ENCODE measurements at regions not wholly inside any gene's neighbourhood (a gene's known extent, or its start where the extent isn't known, plus 50 kb on each side); places are given as distances from the start of the nearest gene placed in this dataset.
"Not testable (repeated sequence)": the region's sequence is repeated elsewhere in the genome, so short reads cannot be mapped to it uniquely, and the experiment has no call there.

DNA sequence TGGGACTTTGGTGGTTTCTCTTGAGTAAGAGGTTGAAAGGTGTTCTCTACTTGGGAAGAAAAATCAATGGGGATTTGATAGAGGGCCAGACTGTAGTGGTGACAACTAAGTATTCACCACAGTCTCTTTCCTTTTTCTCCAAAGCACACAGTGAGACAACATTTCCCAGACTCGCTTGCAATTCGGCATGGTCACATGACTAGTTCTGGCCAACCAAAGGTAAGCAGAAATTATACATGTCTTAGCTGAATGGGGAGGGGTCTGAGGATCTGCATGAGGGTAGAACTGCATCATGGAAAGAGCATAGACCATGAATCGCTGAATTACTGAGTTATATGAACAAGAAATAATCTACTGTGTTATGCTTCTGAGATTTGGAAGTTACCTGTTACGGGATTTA is 144.5 kb upstream of the MYRIP start:
- Histone ChIP-seq H3K4me1 (ENCODE audit: control insufficient read depth in 3 of 3, insufficient read depth in 2 of 3, low read depth in 1 of 3, low read length in 2 of 3) (no peaks in the 10 kb centered on the region), H3K27me3 (ENCODE audit: control insufficient read depth in 3 of 3, insufficient read depth in 3 of 3, low read length in 3 of 3) (no peaks in the 10 kb centered on the region), H3K9me3 (ENCODE audit: control insufficient read depth in 2 of 2, insufficient read depth in 1 of 2, low read depth in 1 of 2, low read length in 1 of 2) (no peaks in the 10 kb centered on the region), H3K27ac (ENCODE audit: low read depth in 1 of 3, low read length in 2 of 3) (no peak overlapping the region), H3K4me3 (ENCODE audit: low read depth in 1 of 3, low read length in 3 of 3) (no peak overlapping the region), H3K36me3 (ENCODE audit: control insufficient read depth in 3 of 3, insufficient read depth in 2 of 3, low read depth in 1 of 3, low read length in 3 of 3) (no peaks in the 10 kb centered on the region)
- FAIRE-seq (no peak), DNase-seq (no peak)
- WGBS, 3 donors = 87 to 91% (median 89%) methylated on average over 4 of the region's 4 CpGs

DNA sequence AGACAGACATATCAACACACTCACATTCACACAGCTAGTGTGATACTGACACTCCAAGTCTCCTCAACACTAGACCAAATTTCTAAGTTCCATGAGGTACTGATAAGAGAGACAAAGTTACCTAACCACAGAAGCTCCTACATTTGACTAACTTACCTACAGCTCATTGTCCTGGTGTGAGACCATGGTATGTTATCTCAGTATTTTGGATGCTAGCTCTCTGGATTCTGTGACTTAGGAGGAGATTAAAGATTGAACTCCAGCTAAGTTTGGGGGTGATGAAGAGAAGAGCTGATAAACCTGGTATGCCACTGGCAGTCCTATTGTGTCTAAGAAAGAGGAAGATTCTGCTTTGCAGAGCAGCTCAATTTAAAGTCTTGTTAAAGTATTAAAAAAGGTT is 144.0 kb upstream of the MYRIP start:
- H3K27me3 ChIP-seq (ENCODE audit: control insufficient read depth in 3 of 3, insufficient read depth in 3 of 3, low read length in 3 of 3) = no peaks in the 10 kb centered on the region
- no peak overlapping the region for H3K4me3 ChIP-seq (ENCODE audit: low read depth in 1 of 3, low read length in 3 of 3)
- DNase-seq = no peak
- FAIRE-seq = no peak
- H3K9me3 ChIP-seq (ENCODE audit: control insufficient read depth in 2 of 2, insufficient read depth in 1 of 2, low read depth in 1 of 2, low read length in 1 of 2) = no peaks in the 10 kb centered on the region
- no peaks in the 10 kb centered on the region for H3K36me3 ChIP-seq (ENCODE audit: control insufficient read depth in 3 of 3, insufficient read depth in 2 of 3, low read depth in 1 of 3, low read length in 3 of 3)
- H3K4me1 ChIP-seq (ENCODE audit: control insufficient read depth in 3 of 3, insufficient read depth in 2 of 3, low read depth in 1 of 3, low read length in 2 of 3) = no peaks in the 10 kb centered on the region
- H3K27ac ChIP-seq (ENCODE audit: low read depth in 1 of 3, low read length in 2 of 3) = no peak overlapping the region

DNA sequence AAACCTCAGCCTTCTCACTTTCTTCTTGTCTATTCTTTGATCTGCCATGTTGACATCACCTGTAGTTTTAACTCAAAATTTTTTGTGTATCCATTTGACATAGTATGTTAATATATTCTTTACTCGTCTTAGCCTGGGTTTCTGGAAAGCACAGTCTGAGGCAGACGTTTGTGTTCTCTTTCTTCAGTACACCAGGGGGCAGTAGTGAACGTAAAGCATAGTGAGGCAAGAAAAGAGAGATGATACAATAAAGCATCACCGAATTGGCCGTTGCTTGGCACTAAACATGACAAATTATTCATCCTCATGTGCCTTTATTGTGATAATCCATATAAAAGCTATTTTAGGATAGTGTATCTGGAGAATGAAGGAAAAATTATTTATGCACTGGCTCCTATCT is 141.0 kb upstream of the MYRIP start:
- Histone ChIP-seq H3K27ac (ENCODE audit: low read depth in 1 of 3, low read length in 2 of 3) (no peak overlapping the region), H3K4me1 (ENCODE audit: control insufficient read depth in 3 of 3, insufficient read depth in 2 of 3, low read depth in 1 of 3, low read length in 2 of 3) (no peaks in the 10 kb centered on the region), H3K4me3 (ENCODE audit: low read depth in 1 of 3, low read length in 3 of 3) (no peak overlapping the region), H3K36me3 (ENCODE audit: control insufficient read depth in 3 of 3, insufficient read depth in 2 of 3, low read depth in 1 of 3, low read length in 3 of 3) (no peaks in the 10 kb centered on the region), H3K9me3 (ENCODE audit: control insufficient read depth in 2 of 2, insufficient read depth in 1 of 2, low read depth in 1 of 2, low read length in 1 of 2) (no peaks in the 10 kb centered on the region), H3K27me3 (ENCODE audit: control insufficient read depth in 3 of 3, insufficient read depth in 3 of 3, low read length in 3 of 3) (no peaks in the 10 kb centered on the region)
- DNase-seq (peak; percentile 31 to 38), FAIRE-seq (no peak)
- 5 to 17% (median 5%) methylated on average over 5 of the region's 5 CpGs for WGBS, 3 donors

DNA sequence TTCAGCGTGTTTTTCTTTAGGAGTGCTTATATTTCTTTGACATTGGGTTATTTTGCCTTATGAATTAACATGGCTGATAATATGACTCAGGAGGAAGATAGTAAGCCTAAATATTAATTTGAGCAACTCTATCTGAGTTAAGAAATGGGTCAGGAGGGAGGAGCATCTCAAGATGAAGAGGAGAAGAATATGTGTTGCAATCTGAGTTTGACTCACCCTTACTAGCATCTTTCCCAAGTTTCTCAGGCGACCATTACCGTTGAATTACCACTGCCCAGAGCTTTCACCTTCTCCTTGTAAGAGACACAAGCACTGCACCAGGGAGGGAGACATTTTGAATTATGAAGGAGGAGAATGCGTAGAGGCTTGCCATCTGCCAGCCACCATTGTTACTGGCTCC is 138.3 kb upstream of the MYRIP start:
- WGBS, 3 donors = 77 to 87% (median 85%) methylated on average over 4 of the region's 4 CpGs
- H3K27me3 ChIP-seq (ENCODE audit: control insufficient read depth in 3 of 3, insufficient read depth in 3 of 3, low read length in 3 of 3) = no peaks in the 10 kb centered on the region
- H3K4me3 ChIP-seq (ENCODE audit: low read depth in 1 of 3, low read length in 3 of 3) = no peak overlapping the region
- no peak overlapping the region for H3K27ac ChIP-seq (ENCODE audit: low read depth in 1 of 3, low read length in 2 of 3)
- no peak for DNase-seq
- H3K9me3 ChIP-seq (ENCODE audit: control insufficient read depth in 2 of 2, insufficient read depth in 1 of 2, low read depth in 1 of 2, low read length in 1 of 2) = no peaks in the 10 kb centered on the region
- no peak for FAIRE-seq
- no peaks in the 10 kb centered on the region for H3K36me3 ChIP-seq (ENCODE audit: control insufficient read depth in 3 of 3, insufficient read depth in 2 of 3, low read depth in 1 of 3, low read length in 3 of 3)
- no peaks in the 10 kb centered on the region for H3K4me1 ChIP-seq (ENCODE audit: control insufficient read depth in 3 of 3, insufficient read depth in 2 of 3, low read depth in 1 of 3, low read length in 2 of 3)

DNA sequence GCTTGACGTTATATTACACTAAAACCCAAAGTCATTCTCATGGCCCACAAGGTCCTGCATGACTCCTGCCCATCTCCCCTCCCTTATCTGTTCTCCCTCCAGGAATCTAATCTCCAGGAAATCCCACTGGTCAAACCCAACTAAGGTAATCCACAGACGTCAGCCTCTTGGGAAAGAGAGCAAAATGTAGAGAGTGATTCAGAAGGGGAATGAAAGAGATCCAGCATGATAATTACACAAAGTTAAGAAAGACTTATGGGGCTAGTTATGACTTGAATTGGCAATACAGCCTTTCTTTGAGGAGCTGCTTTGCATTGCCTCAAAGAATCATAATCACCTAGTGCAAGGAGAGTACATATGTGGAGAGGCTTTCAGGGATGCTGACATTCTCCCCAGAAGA is 137.8 kb upstream of the MYRIP start:
- H3K4me1 ChIP-seq (ENCODE audit: control insufficient read depth in 3 of 3, insufficient read depth in 2 of 3, low read depth in 1 of 3, low read length in 2 of 3) = no peaks in the 10 kb centered on the region
- no peaks in the 10 kb centered on the region for H3K9me3 ChIP-seq (ENCODE audit: control insufficient read depth in 2 of 2, insufficient read depth in 1 of 2, low read depth in 1 of 2, low read length in 1 of 2)
- no peaks in the 10 kb centered on the region for H3K36me3 ChIP-seq (ENCODE audit: control insufficient read depth in 3 of 3, insufficient read depth in 2 of 3, low read depth in 1 of 3, low read length in 3 of 3)
- no peaks in the 10 kb centered on the region for H3K27me3 ChIP-seq (ENCODE audit: control insufficient read depth in 3 of 3, insufficient read depth in 3 of 3, low read length in 3 of 3)
- DNase-seq (no peak), FAIRE-seq (no peak)
- H3K4me3 ChIP-seq (ENCODE audit: low read depth in 1 of 3, low read length in 3 of 3) = no peak overlapping the region
- no peak overlapping the region for H3K27ac ChIP-seq (ENCODE audit: low read depth in 1 of 3, low read length in 2 of 3)
- WGBS, 3 donors = 34 to 57% (median 43%) methylated on average over 2 of the region's 2 CpGs

DNA sequence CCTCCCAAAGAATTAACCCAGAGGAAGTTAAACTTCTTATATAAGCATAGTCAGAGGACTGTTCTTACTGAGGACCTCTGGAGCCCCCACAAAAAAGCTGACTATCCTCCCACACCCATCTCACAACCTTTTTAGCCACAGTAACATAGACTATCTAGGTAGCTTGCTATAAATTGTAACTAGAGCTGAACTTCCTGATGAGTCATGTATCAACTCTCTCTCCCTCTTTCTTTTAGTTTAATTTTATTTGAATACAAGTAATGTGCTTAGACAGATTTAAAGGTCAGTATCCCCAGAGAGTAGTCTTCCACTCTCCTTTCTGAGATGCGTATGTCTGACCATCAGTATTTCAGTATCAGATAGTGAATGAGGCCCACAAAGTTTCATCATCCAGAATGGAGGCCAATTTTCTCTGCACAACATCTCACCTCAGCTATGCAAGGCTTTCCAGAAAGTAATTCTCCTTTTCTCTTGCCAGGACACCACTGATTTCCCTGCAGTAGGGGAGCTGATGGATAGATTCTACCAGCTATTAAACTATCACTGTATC is 104.0 kb upstream of the MYRIP start:
- Histone ChIP-seq H3K27ac (ENCODE audit: low read depth in 1 of 3, low read length in 2 of 3) (no peak overlapping the region), H3K36me3 (ENCODE audit: control insufficient read depth in 3 of 3, insufficient read depth in 2 of 3, low read depth in 1 of 3, low read length in 3 of 3) (no peaks in the 10 kb centered on the region), H3K9me3 (ENCODE audit: control insufficient read depth in 2 of 2, insufficient read depth in 1 of 2, low read depth in 1 of 2, low read length in 1 of 2) (no peaks in the 10 kb centered on the region), H3K27me3 (ENCODE audit: control insufficient read depth in 3 of 3, insufficient read depth in 3 of 3, low read length in 3 of 3) (no peaks in the 10 kb centered on the region), H3K4me1 (ENCODE audit: control insufficient read depth in 3 of 3, insufficient read depth in 2 of 3, low read depth in 1 of 3, low read length in 2 of 3) (no peaks in the 10 kb centered on the region), H3K4me3 (ENCODE audit: low read depth in 1 of 3, low read length in 3 of 3) (no peak overlapping the region)
- DNase-seq (no peak), FAIRE-seq (no peak)
- 84 to 100% (median 94%) methylated on average over 1 of the region's 1 CpG for WGBS, 3 donors

DNA sequence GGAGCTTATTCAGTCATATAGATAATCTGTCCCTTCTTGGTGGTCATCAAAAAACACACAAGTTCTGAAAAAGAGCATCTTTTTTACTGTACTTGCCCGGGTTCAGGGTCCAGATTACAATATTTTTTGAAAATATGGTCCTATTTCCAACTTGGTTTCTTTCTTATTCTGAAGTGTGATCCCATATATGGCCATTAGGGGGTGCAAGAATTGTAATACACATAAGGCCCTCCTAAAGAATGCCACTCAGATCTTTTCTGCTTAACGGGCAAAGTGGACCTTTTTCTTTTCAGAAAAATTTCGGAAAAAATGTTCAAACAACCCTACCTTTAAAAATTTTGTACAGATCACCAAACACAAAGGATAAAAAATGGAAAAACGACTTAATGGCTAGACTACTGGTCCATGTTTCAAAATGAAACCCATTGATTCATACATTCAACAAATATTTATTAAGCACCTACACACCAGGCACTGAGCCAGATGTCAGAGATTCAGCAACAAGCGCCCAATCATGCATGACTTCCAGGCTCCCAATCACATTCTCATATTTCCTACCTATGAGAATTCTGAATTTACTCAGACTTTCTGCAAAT is 102.0 kb upstream of the MYRIP start:
- no peaks in the 10 kb centered on the region for H3K9me3 ChIP-seq (ENCODE audit: control insufficient read depth in 2 of 2, insufficient read depth in 1 of 2, low read depth in 1 of 2, low read length in 1 of 2)
- DNase-seq (peak; percentile 27 to 40), FAIRE-seq (no peak)
- no peak overlapping the region for H3K27ac ChIP-seq (ENCODE audit: low read depth in 1 of 3, low read length in 2 of 3)
- no peaks in the 10 kb centered on the region for H3K27me3 ChIP-seq (ENCODE audit: control insufficient read depth in 3 of 3, insufficient read depth in 3 of 3, low read length in 3 of 3)
- no peaks in the 10 kb centered on the region for H3K36me3 ChIP-seq (ENCODE audit: control insufficient read depth in 3 of 3, insufficient read depth in 2 of 3, low read depth in 1 of 3, low read length in 3 of 3)
- H3K4me3 ChIP-seq (ENCODE audit: low read depth in 1 of 3, low read length in 3 of 3) = no peak overlapping the region
- 2 to 15% (median 6%) methylated on average over 5 of the region's 5 CpGs for WGBS, 3 donors
- H3K4me1 ChIP-seq (ENCODE audit: control insufficient read depth in 3 of 3, insufficient read depth in 2 of 3, low read depth in 1 of 3, low read length in 2 of 3) = no peaks in the 10 kb centered on the region

DNA sequence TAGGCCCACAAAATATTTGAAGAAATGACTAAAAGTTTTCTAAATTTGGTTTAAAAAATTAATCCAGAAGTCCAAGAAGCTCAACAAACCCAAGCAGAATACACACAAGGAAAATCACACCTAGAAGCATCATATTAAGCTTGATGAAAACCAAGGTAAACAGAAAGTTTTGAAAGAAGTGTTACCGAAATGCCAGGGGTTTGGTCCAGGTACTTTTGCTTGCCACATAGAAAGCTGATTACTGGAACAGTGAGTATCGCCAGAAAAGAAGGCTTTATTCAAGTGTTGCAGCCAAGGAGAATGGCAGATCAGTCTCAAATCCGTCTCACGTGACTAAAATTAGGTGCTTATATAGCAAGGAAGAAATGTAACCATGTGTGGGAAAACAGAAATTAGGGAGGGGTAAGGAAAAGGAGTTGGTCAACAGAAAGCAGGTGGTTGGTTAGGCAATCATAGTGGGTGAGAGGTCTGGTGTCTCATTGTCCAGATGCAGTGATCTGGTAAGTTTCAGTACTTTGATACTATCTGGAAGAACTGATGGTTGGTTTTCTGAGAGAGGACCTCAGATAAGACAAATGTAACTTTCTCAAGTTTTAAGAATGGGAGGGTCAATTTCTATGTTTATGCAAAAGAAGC is 96.9 kb upstream of the MYRIP start:
- FAIRE-seq = no peak
- 90 to 94% (median 91%) methylated on average over 4 of the region's 4 CpGs for WGBS, 3 donors
- no peak overlapping the region for H3K27ac ChIP-seq (ENCODE audit: low read depth in 1 of 3, low read length in 2 of 3)

DNA sequence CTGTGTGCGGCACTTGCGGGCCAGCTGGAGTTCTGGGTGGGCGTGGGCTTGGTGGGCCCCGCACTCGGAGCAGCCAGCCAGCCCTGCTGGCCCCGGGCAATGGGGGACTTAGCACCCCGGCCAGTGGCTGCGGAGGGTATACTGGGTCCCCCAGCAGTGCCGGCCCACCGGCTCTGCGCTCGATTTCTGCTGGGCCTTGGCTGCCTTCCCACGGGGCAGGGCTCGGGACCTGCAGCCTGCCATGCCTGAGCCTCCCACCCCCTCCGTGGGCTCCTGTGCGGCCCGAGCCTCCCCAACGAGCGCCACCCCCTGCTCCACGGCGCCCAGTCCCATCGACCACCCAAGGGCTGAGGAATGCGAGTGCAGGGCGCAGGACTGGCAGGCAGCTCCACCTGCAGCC is 96.1 kb upstream of the MYRIP start:
- not testable (repeated sequence) for H3K36me3 ChIP-seq (ENCODE audit: control insufficient read depth in 3 of 3, insufficient read depth in 2 of 3, low read depth in 1 of 3, low read length in 3 of 3); H3K4me3 ChIP-seq (ENCODE audit: low read depth in 1 of 3, low read length in 3 of 3); H3K4me1 ChIP-seq (ENCODE audit: control insufficient read depth in 3 of 3, insufficient read depth in 2 of 3, low read depth in 1 of 3, low read length in 2 of 3); H3K27ac ChIP-seq (ENCODE audit: low read depth in 1 of 3, low read length in 2 of 3); DNase-seq; H3K9me3 ChIP-seq (ENCODE audit: control insufficient read depth in 2 of 2, insufficient read depth in 1 of 2, low read depth in 1 of 2, low read length in 1 of 2); H3K27me3 ChIP-seq (ENCODE audit: control insufficient read depth in 3 of 3, insufficient read depth in 3 of 3, low read length in 3 of 3); FAIRE-seq
- 93 to 96% (median 94%) methylated on average over 19 to 24 of the region's 24 CpGs for WGBS, 3 donors

More for the DNA sequence above, 96.9 kb upstream of the MYRIP start:
- Histone ChIP-seq H3K9me3 (ENCODE audit: control insufficient read depth in 2 of 2, insufficient read depth in 1 of 2, low read depth in 1 of 2, low read length in 1 of 2) (no peaks in the 10 kb centered on the region), H3K4me1 (ENCODE audit: control insufficient read depth in 3 of 3, insufficient read depth in 2 of 3, low read depth in 1 of 3, low read length in 2 of 3) (no peaks in the 10 kb centered on the region), H3K36me3 (ENCODE audit: control insufficient read depth in 3 of 3, insufficient read depth in 2 of 3, low read depth in 1 of 3, low read length in 3 of 3) (no peaks in the 10 kb centered on the region), H3K27me3 (ENCODE audit: control insufficient read depth in 3 of 3, insufficient read depth in 3 of 3, low read length in 3 of 3) (no peaks in the 10 kb centered on the region), H3K4me3 (ENCODE audit: low read depth in 1 of 3, low read length in 3 of 3) (no peak overlapping the region)
- no peak for DNase-seq
